ENCODE measurements at regions not wholly inside any gene's neighbourhood (a gene's known extent, or its start where the extent isn't known, plus 50 kb on each side); places are given as distances from the start of the nearest gene placed in this dataset.
"Not testable (repeated sequence)": the region's sequence is repeated elsewhere in the genome, so short reads cannot be mapped to it uniquely, and the experiment has no call there.

GRCh38 chr2:167745667-167746066 is 501.7 kb downstream of the STK39 start:
- no peak for DNase-seq

GRCh38 chr2:167739921-167740320 is 507.5 kb downstream of the STK39 start:
- DNase-seq, result not testable (repeated sequence)

GRCh38 chr2:167733747-167734146 is 513.6 kb downstream of the STK39 start:
- DNase-seq, result no peak

GRCh38 chr2:167732326-167732725 is 515.1 kb downstream of the STK39 start:
- no peak for DNase-seq

- DNase-seq, result no peak
These were observed 517.5 kb downstream of the STK39 start for GRCh38 chr2:167729911-167730310.

- DNase-seq, result no peak
These were observed 520.6 kb downstream of the STK39 start for GRCh38 chr2:167726788-167727187.

- no peak for DNase-seq
These were observed 525.8 kb downstream of the STK39 start for GRCh38 chr2:167721593-167721992.

GRCh38 chr2:167719410-167719809 is 528.0 kb downstream of the STK39 start:
- no peak for DNase-seq

GRCh38 chr2:167718560-167718959 is 528.8 kb downstream of the STK39 start:
- no peak for DNase-seq

GRCh38 chr2:167715932-167716331 is 531.5 kb downstream of the STK39 start:
- DNase-seq, result no peak

GRCh38 chr2:167715498-167715897 is 531.9 kb downstream of the STK39 start:
- not testable (repeated sequence) for DNase-seq

- no peak for DNase-seq
These were observed 535.1 kb downstream of the STK39 start for GRCh38 chr2:167712275-167712674.

GRCh38 chr2:167708998-167709397 is 538.4 kb downstream of the STK39 start:
- no peak for DNase-seq

GRCh38 chr2:167706800-167707199 is 540.6 kb downstream of the STK39 start:
- no peak for DNase-seq

- no peak for DNase-seq
These were observed 544.0 kb downstream of the STK39 start for GRCh38 chr2:167703441-167703840.

GRCh38 chr2:167702227-167702626 is 545.2 kb downstream of the STK39 start:
- DNase-seq, result no peak

GRCh38 chr2:167701651-167702050 is 545.7 kb downstream of the STK39 start:
- DNase-seq, result no peak

GRCh38 chr2:167697948-167698347 is 549.4 kb downstream of the STK39 start:
- no peak for DNase-seq

- DNase-seq, result no peak
These were observed 550.2 kb downstream of the STK39 start for GRCh38 chr2:167697194-167697593.

GRCh38 chr2:167692936-167693335 is 554.5 kb downstream of the STK39 start:
- no peak for DNase-seq

GRCh38 chr2:167692191-167692590 is 555.2 kb downstream of the STK39 start:
- DNase-seq, result no peak

- no peak for DNase-seq
These were observed 558.0 kb downstream of the STK39 start for GRCh38 chr2:167689444-167689843.

- DNase-seq, result no peak
These were observed 560.7 kb downstream of the STK39 start for GRCh38 chr2:167686691-167687090.

GRCh38 chr2:167681234-167682015 is 566.0 kb downstream of the STK39 start:
- DNase-seq, result no peak

- DNase-seq, result no peak
These were observed 569.2 kb downstream of the STK39 start for GRCh38 chr2:167678158-167678557.

Measured in DMS153 (cell line).